HG03571 (cell line): ENCODE measurements at regions not wholly inside any gene's neighbourhood (a gene's known extent, or its start where the extent isn't known, plus 50 kb on each side); places are given as distances from the start of the nearest gene placed in this dataset.

ENCODE experiments used
- ATAC-seq: cut with Tn5 transposase; IDR thresholded peaks from one replicate; pipeline ENCODE4 v1.9.1; 2021; ENCODE audit not compliant: unreplicated experiment

DNA sequence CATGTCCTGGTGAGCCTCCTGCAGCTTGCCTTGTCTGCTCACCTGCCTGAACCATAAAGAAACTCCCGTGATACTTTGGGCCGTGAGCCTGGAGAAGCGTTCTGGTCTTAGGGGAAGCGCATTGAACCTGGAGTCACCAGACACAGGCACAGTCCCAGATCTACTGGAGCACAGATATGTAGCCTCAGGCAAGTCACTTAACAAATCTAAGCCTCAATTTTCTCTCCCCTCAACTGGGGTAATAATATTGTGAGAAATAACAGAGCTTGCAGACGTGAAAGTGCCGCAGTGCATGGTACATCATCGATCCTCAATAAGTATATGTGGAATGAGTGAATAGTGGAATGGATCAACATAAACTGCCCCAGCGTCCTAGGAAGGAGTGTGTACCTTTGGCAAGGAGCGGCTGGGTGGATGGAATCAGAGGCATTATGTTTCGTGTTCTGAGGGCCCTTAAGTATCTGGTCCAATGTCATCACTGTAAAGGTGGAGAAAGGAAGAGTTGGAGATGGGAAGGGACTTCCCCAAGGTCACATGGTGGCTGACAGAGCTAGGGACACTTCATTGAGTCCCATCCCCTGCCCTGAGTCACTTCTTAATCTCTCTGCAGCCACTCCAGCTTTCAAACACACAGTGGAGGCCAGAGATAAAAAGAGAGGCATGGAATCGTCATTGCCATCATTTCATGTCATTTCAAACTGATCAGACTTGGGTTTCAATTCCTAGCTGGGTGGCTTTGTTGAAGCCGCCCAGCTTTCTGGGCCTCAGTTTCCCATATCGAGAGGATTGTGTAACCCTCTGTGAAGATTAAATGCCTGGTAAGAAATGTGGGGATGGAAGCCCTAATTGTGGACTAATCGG is 172.4 kb downstream of the DDX1 start:
- no peak for ATAC-seq

DNA sequence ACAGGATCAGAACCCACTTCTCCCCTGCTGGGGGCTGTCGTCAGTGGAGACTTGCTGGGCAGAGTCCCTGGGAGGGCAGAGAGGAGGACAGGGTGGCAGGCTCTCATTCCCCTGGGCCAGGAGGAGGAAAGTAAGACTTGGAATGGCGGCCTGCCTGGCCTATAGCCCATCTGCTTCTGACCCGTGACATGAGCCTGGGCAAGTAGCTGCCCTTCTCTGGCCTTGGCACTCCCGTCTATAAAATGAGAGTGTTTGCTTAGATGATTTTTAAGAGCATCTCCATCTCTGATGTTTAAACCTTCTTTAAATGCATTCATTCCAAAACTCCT is 173.0 kb downstream of the DDX1 start:
- no peak for ATAC-seq

DNA sequence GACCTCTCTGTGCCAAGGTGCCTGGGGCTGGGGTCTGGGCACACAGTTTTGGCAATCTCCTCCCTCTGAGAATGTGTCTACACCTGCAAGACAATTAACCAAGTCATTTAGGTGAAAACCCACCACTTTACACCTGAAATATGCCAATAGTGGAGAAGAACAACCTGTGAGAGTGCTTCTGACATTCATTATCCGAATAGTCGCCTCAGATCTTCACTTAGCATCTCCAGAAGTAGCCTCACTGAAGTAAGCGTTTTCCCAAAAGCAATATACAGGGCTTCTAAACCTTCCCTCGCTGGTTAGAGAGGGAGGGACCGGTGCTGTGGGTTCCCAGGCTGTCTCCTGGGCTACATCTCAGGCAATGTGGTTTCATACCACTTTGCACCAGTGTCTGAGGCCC is 173.5 kb downstream of the DDX1 start:
- no peak for ATAC-seq

DNA sequence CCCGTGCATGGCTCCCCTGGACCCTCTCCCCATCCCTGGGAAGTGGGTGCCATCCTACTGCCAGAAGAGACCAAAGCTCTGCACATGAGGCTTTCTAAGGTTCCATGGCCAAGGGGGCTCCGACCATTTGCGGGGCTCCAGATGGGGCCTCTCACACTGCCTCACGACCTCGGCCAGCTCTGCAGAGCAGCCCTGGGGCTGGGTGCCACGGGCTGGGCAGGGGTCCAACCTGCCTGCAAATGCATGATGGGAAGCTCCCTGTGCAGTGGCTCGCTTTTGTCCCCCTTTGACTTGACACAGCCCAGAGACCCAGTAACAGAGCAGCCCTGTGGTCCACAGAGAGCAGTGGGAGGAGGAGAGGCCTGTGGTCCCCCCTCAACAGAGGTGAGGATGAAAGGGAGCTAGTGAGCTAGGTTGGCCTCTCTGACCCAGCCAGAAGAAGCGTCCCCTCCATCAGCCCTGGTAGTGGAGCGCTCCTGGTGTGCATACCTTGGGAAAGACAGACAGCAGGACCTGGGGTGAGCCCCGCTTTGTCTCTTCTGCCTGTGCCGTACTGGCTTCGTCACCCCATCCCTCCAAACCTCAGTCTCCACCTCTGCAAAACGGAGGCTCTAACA is 174.1 kb downstream of the DDX1 start:
- ATAC-seq, result no peak

DNA sequence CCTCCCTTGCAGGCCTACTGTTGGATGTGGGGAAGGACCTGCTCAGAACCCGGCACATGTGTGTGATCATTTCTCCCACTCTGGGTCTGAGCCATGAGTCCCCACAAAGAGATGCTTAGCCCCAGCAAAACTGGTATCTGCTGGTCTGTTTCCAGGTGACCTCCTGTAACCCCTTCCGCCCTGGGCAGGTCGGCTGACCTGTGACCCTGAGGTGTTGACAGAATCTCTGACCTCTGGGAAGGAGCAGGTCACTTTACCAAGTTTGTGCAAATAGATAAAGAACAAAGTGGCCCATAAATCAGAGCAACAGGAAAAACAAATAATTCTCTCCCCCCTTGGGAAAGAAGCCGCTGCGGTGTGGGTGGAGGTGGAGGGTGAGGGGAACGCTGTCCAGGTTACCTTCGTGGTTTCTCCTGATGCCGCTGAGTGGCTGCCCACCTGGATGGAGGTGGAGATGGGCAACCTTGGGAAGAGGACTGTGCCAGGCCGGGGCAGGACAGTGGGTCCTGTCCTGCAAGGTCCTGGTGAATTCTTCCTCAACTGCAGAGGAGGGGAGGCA is 174.0 kb upstream of the MYCN start:
- no peak for ATAC-seq

DNA sequence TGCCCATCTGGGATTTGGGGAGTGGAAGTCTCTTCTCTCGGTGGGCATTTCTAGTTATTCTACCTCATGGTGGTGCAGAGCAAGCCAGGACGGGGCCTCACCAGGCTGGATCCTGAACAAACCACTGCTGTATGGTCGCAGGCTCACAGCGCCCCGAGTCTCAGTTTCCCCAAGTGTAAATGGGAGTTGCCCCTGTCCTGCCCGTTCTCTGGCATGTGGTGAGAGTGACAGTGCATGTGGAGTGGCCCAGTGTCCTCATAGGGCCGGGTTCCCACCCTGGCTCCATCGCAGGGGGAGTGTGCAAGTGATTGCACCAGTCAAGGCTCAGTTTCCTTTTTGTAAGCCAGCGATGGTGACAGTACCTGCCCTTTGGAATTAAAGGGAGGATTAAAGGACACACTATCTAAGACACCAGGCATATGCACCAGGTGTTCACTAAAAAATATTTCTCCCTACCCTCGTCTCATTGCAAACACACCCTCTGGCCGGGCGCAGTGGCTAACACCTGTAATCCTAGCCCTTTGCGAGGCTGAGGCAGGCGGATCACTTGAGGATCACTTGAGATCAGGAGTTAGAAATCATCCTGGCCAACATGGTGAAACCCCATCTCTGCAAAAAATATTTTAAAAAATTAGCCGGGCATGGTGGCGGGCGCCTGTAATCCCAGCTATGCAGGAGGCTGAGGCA is 173.3 kb upstream of the MYCN start:
- no peak for ATAC-seq

DNA sequence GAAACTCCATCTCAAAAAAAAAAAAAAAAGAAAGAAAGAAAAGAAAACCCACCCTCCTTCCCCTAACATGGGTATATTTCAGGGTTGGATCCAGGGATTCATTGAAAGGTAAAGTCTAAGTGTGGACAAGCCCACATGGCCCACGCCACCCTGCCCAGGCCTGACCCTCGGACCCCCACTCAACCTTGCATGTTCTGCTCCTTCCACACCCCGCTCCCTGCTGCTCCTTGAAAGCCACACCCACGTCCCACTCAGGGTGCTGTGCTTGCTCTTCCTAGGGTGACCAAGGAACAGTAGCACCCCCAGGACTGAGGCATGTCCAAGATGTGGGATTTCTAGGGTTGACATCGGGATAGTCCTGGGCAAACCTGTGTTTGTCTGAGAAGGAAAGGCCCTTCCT is 172.7 kb upstream of the MYCN start:
- no peak for ATAC-seq

DNA sequence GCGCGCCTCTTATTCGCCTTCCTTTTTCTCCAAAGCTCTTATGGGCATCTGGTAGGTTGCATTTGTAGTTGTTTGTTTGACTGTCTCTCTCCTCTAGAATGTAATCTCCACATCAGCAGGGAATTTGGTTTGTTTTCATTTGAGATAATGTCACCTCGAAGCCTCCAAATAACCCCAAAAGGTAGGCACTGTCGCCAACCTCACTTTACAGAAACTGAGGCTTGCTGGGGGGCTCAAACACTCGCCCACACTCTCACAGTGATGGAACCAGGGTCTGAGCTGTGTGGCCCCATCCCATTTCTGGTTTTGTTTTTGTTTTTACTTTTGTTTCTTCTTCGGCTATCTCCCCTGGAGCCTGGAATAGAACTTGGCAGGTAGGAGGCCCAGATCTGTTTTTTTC is 172.2 kb upstream of the MYCN start:
- ATAC-seq, result no peak

DNA sequence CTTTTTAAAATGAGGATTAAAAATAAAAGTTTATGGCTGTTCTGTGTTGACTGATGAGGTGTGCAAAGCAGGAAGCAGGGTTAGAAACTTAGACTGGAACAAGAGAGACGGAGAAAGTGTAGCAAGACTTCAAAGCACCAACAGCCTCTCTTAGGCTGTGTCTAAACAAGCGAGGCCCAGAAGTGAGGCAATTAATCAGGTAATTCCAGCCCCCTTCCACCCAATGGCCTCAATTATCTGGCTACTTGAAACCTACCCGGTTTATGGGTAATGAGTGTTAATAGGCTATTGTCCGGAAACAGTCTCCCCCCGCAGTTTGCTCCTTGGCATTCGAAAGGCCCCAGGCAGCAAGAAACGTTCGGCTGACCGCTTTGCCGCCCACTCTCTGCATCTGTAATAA is 171.7 kb upstream of the MYCN start:
- no peak for ATAC-seq

DNA sequence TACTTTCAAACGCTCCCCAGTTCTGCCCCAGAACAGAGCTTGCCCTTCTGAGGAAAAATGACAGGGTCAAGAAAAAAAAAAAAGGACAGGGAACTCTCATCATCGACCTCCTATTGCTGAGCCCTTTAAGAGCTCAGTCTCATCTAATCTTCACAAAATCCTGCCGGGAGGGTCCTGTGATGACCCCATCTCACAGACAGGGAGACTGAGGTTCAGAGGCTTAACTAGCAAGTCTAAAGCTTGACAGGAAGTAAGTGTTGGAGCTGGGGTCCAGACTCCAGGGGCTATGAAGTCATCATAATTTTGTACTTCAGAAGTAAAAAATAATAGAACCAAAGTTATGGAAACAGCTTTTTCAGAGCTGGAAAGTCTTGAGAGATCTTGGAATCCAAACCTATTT is 171.1 kb upstream of the MYCN start:
- no peak for ATAC-seq

DNA sequence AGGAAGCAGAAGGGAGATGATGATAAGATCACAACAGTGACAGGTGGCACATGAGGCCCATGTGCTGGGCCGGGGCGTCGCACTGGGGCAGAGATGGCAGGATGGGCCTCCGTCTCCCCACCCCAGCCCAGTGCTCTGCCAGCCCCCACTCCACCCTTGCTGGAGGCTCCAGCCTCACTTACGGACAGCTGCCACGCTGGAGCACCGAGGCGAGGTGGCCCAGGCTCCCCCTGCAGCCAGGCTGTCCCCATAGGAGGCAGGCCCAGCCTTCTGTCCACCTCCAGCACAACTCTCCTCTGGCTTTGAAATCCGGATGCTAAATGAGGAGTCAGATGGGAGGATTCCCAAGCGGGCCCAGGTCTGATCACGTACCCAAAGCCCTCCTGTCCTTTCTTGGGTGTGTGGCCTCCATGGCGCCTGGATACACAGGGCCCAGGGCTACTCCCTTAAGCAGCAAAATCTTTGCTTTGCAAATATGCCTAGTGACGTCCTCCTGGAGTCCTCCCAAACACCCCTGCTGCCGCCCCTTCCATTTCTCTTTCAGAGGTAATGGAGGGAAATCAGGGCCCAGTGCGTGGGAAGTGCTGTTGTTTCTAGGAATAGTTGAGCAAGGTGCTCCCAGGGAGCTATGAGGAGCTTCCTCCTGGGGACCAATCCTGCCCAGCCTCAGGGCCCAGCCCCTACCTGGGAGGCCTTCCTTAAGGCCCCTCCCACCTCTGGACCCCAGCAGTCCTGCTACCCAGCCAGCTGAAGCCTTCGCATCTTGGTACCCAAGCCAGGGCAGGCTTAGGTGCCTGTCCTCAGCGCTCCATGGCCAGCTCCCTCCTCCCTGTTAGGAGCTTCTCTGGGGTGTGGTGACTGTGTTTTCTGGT is 170.4 kb upstream of the MYCN start:
- ATAC-seq, result no peak

DNA sequence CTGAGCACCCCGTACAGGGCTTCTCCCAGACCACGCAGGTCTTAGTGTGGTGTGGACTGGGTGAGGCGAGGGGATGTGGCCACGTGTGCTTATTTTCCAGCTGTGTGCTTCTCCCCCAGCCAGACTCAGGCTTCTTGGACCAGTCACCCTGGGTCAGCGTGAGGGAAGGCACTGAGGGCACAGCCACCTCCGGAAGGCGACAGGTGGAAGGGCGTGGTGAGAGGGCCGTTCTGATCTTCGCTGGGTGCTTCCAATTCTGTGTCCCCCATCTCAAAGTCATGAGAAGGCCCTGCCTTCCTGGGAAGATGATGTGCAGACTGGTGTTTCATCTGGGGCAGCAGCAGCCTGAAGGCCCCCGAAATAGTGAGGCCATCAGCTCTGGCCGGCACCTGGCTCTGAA is 169.7 kb upstream of the MYCN start:
- no peak for ATAC-seq

DNA sequence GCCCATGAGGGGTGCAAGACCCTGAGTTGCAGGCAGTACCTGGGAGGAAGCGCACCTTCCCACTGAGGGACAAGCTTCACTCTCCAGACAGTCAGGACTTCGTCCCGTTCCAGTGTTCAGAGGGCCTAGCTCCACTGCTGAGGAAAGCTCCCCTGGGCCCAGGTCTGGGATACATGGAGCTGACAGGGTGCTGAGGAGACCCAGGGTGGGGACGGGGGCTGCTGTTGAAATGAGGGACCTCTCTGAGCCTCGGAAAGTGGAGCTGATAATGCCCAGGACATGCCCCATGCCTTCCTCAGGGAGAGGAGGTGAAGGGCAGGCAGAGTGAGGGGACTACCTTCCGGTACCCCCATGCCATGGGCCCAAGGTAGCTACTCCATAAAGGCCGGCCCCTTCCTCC is 169.2 kb upstream of the MYCN start:
- no peak for ATAC-seq

DNA sequence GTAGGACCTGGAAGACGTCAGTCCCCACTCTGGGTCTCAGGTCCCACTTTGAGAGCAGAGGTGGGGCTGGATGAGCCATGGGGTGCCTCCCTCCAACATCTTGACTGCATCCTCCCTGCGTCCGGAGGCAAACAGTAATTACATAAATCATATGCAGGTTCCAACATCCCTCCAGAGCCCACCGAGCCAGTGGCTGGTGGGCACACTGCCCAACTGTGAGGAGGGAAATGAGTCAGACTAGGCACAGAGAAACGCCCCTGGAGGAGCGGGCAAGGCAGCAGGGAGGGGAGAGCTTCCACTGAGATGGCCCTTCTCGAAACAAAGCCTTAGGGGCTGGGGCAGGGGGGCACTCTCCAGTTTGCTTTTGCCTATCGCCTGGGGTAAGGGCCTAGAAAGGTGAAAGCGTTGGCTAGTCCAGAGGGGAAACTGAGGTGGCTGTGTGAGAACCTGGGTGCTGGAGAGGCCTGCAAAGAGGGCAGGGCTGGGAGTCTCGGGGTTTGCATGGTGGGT is 168.2 kb upstream of the MYCN start:
- no peak for ATAC-seq

DNA sequence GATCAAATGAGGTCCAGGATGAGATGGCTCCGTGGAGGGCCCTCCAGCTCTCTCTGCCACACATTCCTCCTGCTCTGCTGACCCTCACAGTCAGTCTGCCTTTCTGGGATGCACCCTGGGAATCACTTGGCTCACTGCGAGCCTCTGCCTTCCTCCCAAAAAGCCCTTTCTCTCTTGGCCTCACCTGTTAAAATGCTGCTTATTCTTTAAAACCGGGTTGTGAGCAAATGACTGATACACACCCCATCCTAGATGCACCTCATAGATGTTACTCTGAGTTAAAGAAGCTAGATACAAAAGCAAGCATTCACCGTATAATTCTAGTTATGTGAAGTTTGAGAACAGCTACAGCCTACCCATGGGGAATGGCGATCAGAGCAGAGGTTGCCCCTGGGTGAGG is 167.7 kb upstream of the MYCN start:
- no peak for ATAC-seq

DNA sequence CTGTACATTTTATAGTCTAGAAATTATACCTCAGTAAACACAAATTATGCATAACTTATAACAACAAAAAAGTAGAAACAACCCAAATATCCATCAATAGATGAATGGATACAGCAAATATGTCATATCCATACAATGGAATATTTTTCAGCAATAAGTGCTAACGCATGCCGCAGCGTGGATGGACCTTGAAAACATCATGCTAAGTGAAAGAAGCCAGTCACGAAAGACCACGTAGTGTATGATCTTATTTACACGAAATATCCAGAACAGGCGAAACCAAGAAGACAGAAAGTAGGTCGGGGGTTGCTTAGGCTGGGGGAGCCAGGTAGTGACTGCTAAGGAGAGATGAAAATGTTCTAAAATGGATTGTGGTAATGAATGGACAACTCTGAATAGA is 167.1 kb upstream of the MYCN start:
- no peak for ATAC-seq

DNA sequence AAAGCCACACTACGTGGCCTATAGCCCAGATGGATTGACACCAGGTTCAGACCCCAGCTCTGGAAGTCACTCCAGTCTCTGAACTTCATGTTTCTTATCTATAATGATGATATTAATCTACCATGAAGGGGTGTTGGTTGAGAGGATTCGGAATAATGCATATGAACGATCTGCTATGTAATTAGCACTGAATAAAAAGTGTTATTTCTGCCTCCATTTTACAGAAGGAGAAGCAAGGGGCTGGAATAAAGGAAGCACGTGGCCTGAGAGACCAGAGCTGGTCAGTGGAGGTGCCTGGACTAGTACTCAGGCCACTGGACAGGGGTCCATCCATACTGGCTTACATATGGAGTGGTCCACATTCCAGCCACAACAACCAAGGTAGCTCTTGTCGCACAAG is 166.5 kb upstream of the MYCN start:
- ATAC-seq, result no peak

DNA sequence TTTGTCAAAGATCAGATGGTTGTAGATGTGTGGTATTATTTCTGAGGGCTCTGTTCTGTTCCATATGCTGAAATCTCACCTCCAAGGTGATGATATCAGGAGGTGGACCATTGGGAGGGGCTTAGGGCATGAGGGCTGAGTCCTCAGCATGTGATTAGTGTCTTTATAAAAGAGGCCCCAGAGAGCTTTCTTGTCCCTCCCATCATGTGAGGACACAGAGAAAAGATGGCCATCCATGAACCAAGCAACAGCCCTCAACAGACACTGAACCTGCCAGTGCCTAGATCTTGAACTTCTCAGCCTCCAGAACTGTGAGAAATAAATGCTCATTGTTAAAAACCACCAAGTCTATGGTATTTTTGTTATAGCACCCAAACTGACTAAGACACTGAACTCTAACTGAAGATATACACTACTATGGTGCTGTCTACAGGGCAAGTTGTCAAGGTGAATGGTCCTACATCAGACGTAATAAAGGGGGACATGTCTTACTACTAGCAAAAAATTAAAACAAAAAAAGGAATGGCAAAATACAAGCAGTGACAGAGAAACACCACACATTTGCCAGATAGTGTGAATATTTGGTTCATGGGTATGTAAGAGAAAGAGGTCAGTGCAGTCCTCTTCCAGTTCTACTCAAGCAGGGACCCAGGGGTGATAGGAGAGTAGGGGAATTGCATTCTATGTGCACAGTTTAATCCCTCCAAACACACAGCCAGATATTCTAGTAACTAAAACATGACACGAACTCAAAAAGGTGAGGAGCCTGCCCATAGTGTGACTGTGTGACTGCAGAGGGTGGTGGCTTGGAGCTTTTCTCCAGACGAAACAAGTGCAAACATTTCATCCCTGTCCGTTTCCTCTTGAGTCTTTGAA is 164.4 kb upstream of the MYCN start:
- no peak for ATAC-seq

DNA sequence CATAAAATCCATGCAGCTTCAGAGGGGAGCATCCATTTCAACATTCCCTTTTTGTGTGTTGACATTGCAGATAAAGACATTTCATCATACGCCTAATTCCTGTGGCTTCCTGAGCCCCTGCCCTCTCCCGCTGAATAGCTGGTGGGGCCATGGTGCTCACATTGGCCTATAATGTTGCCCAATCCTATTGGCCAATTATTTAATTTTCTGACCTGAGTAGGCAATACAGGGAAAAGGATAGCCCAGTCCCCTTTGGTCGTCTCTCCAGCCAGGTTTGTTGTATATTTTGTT is 163.8 kb upstream of the MYCN start:
- ATAC-seq, result no peak

DNA sequence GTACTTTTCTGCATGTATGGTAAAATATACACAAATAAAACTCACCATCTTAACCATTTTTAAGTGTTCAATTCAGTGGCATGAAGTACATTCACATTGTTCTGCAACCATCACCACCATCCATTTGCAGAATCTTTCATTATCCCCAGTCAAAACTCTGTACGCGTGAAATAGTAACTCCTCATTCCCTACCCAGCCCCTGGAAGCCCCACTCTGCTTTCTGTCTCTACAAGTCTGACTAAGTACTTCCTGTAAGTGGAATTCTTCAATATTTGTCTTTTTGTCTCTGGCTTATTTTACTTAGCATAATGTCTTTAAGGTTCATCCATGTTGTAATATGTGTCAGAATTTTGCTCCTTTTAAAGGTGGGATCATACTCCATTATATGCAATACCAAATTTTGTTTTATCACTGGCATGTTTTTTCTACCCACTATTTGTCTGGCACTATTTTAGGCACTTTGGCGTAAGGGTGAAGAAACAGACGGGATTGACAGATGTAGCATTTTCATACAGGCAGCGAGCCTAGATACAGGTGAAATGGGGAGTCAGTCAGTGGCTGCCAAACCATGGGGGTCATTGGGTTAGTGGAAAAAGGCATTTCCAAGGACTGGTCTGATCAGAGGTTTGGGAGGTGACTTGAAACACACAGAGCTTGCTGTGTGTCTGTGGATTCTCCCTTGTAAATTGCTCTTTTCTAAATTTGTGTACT is 163.2 kb upstream of the MYCN start:
- ATAC-seq, result no peak
